ENCODE measurements at regions not wholly inside any gene's neighbourhood (a gene's known extent, or its start where the extent isn't known, plus 50 kb on each side); places are given as distances from the start of the nearest gene placed in this dataset.

DNA sequence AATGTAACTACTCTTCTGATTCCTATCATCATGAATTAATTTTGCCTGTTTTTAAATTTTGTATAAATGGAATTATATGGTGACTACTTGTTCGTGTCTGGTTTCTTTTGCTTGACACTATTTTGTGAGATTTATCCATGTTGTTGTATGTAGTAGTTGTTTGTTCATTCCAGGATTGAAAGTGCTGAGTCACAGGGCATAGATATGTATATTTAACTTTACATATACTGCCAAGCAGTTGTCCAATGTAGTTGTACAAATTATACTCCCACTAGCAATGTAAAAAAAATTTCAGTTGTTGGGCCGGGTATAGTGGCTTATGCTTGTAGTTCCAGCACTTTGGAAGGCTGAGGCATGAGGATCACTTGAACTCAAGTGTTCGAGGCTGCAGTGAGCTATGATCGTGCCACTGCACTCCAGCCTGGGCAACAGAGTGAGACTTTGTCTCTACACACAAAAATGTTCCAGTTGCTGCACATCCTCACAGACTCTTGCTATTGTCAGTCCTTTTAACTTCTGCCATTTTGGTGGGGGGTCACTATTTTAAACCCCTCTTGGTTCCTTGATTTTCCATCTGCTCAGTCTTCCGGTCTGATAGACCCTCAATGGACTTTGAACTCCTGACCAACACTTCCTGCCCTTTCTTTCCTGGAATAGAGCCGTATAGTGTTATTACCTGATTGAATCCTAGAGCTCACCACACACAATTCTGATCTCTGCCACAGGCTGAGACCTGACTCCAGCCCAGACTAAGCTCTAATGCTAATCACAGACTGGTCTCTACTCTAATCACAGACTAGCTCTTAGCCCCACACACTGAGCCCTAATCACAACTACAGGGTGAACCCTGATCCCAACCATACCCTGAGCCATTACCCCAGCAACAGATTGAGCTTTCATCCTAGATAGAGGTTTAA lies 69.3 kb upstream of the MELK start:
- TF ChIP-seq, protein P1, sequence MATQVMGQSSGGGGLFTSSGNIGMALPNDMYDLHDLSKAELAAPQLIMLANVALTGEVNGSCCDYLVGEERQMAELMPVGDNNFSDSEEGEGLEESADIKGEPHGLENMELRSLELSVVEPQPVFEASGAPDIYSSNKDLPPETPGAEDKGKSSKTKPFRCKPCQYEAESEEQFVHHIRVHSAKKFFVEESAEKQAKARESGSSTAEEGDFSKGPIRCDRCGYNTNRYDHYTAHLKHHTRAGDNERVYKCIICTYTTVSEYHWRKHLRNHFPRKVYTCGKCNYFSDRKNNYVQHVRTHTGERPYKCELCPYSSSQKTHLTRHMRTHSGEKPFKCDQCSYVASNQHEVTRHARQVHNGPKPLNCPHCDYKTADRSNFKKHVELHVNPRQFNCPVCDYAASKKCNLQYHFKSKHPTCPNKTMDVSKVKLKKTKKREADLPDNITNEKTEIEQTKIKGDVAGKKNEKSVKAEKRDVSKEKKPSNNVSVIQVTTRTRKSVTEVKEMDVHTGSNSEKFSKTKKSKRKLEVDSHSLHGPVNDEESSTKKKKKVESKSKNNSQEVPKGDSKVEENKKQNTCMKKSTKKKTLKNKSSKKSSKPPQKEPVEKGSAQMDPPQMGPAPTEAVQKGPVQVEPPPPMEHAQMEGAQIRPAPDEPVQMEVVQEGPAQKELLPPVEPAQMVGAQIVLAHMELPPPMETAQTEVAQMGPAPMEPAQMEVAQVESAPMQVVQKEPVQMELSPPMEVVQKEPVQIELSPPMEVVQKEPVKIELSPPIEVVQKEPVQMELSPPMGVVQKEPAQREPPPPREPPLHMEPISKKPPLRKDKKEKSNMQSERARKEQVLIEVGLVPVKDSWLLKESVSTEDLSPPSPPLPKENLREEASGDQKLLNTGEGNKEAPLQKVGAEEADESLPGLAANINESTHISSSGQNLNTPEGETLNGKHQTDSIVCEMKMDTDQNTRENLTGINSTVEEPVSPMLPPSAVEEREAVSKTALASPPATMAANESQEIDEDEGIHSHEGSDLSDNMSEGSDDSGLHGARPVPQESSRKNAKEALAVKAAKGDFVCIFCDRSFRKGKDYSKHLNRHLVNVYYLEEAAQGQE (IDR thresholded peaks at IDR 0.05; ENCODE audit: insufficient read depth in 1 of 2, low read depth in 2 of 2, low read length in 2 of 2) = no peak
- TF ChIP-seq TAF1 (IDR thresholded peaks at IDR 0.05; ENCODE audit: borderline replicate concordance, insufficient read depth, low read length) (no peak), POLR2AphosphoS5 (IDR thresholded peaks at IDR 0.05; ENCODE audit: low read depth, low read length) (no peak), FOXP2 (optimal IDR thresholded peaks at IDR 0.05; ENCODE audit: borderline replicate concordance, extremely low read depth, extremely low read length, insufficient read depth) (no peak), SIN3A (IDR thresholded peaks at IDR 0.05; ENCODE audit: borderline replicate concordance, insufficient read depth, low read length) (no peak)

Measured in PFSK-1 (cell line).